HUES64 (cell line): ENCODE measurements at regions not wholly inside any gene's neighbourhood (a gene's known extent, or its start where the extent isn't known, plus 50 kb on each side); places are given as distances from the start of the nearest gene placed in this dataset.
"Not testable (repeated sequence)": the region's sequence is repeated elsewhere in the genome, so short reads cannot be mapped to it uniquely, and the experiment has no call there.

Experiments
- H3K27ac ChIP-seq: 2 replicates; pipeline ENCODE4 v1.7.0; 2013; ENCODE audit warnings: low read depth, low read length, inconsistent platforms
- H3K27me3 ChIP-seq: 2 replicates; pipeline ENCODE4 v1.6.1; 2013; ENCODE audit warnings: mild to moderate bottlenecking, low read length; ENCODE audit not compliant: insufficient read depth
- H3K36me3 ChIP-seq: 2 replicates; pipeline ENCODE4 v1.6.1; 2013; ENCODE audit warnings: mild to moderate bottlenecking, low read length; ENCODE audit not compliant: insufficient read depth
- H3K4me1 ChIP-seq: 2 replicates; pipeline ENCODE4 v1.6.1; 2013; ENCODE audit warnings: mild to moderate bottlenecking, low read length, moderate library complexity; ENCODE audit not compliant: insufficient read depth
- H3K4me3 ChIP-seq: 2 replicates; pipeline ENCODE4 v1.5.1; 2013; ENCODE audit warnings: mild to moderate bottlenecking, low read length, moderate library complexity
- H3K9ac ChIP-seq: 2 replicates; pipeline ENCODE4 v1.6.1; 2013; ENCODE audit warnings: mild to moderate bottlenecking, low read depth, low read length
- H3K9me3 ChIP-seq: 2 replicates; pipeline ENCODE4 v1.6.1; 2013; ENCODE audit warnings: low read depth, low read length; ENCODE audit not compliant: insufficient read depth
- WGBS: fragments of 150-250, 120-280 bp; methylation state at CpG from one replicate; pipeline ENCODE4 v1.1.7; 2013; ENCODE audit warnings: missing lambda C conversion rate; 5-methylcytosine and 5-hydroxymethylcytosine counted together

GRCh38 chr4:156408749-156409148, 455.1 kb upstream of the CTSO start:
- no peak overlapping the region for H3K4me3 ChIP-seq
- 97% methylated on average over 4 of the region's 4 CpGs for WGBS
- H3K27ac ChIP-seq = no peak overlapping the region
- H3K36me3 ChIP-seq = no peaks in the 10 kb centered on the region
- no peaks in the 10 kb centered on the region for H3K4me1 ChIP-seq
- no peak overlapping the region for H3K9ac ChIP-seq
- no peaks in the 10 kb centered on the region; the same call in 1 of the 2 replicates for H3K9me3 ChIP-seq
- H3K27me3 ChIP-seq = no peaks in the 10 kb centered on the region

- no peaks in the 10 kb centered on the region for H3K4me1 ChIP-seq
- no peak overlapping the region for H3K9ac ChIP-seq
- H3K9me3 ChIP-seq = peaks cover 5% of the 10 kb centered on the region; the same call in 1 of the 2 replicates
- no peaks in the 10 kb centered on the region for H3K27me3 ChIP-seq
- WGBS = 92% methylated on average over 2 of the region's 2 CpGs
- no peak overlapping the region for H3K27ac ChIP-seq
- H3K36me3 ChIP-seq = no peaks in the 10 kb centered on the region
- H3K4me3 ChIP-seq = no peak overlapping the region
These were observed 447.7 kb upstream of the CTSO start for GRCh38 chr4:156401371-156401770.

GRCh38 chr4:156396534-156396933, 442.9 kb upstream of the CTSO start:
- Histone ChIP-seq H3K9me3 (no peaks in the 10 kb centered on the region), H3K4me3 (no peak overlapping the region), H3K36me3 (no peaks in the 10 kb centered on the region), H3K9ac (no peak overlapping the region), H3K27ac (no peak overlapping the region), H3K27me3 (no peaks in the 10 kb centered on the region), H3K4me1 (no peaks in the 10 kb centered on the region)
- WGBS = 86% methylated on average over 2 of the region's 2 CpGs

- H3K27ac ChIP-seq = no peak overlapping the region
- no peak overlapping the region for H3K9ac ChIP-seq
- H3K9me3 ChIP-seq = no peaks in the 10 kb centered on the region
- H3K4me3 ChIP-seq = no peak overlapping the region
- 96% methylated on average over 2 of the region's 2 CpGs for whole genome bisulfite sequencing
- H3K36me3 ChIP-seq = no peaks in the 10 kb centered on the region
- no peaks in the 10 kb centered on the region for H3K27me3 ChIP-seq
- H3K4me1 ChIP-seq = peaks cover 7% of the 10 kb centered on the region
These were observed 437.6 kb upstream of the CTSO start for GRCh38 chr4:156391325-156391653.

- no peaks in the 10 kb centered on the region for H3K27me3 ChIP-seq
- H3K36me3 ChIP-seq = no peaks in the 10 kb centered on the region
- no peak overlapping the region for H3K4me3 ChIP-seq
- H3K27ac ChIP-seq = no peak overlapping the region
- no peaks in the 10 kb centered on the region for H3K9me3 ChIP-seq
- no peak overlapping the region for H3K9ac ChIP-seq
- peaks cover 7% of the 10 kb centered on the region for H3K4me1 ChIP-seq
- WGBS = 95% methylated on average over 4 of the region's 4 CpGs
These were observed 437.1 kb upstream of the CTSO start for GRCh38 chr4:156390599-156391324.

GRCh38 chr4:156388826-156389225, 435.2 kb upstream of the CTSO start:
- H3K36me3 ChIP-seq = no peaks in the 10 kb centered on the region
- 92% methylated on average over 2 of the region's 3 CpGs for WGBS
- H3K9ac ChIP-seq = no peak overlapping the region
- H3K9me3 ChIP-seq = no peaks in the 10 kb centered on the region
- H3K4me3 ChIP-seq = no peak overlapping the region
- peaks cover 7% of the 10 kb centered on the region for H3K4me1 ChIP-seq
- no peaks in the 10 kb centered on the region for H3K27me3 ChIP-seq
- H3K27ac ChIP-seq = no peak overlapping the region

- 98% methylated on average over 7 of the region's 8 CpGs for WGBS
- no peak overlapping the region for H3K9ac ChIP-seq
- H3K27me3 ChIP-seq = no peaks in the 10 kb centered on the region
- H3K27ac ChIP-seq = no peak overlapping the region
- no peaks in the 10 kb centered on the region for H3K9me3 ChIP-seq
- H3K36me3 ChIP-seq = no peaks in the 10 kb centered on the region
- H3K4me1 ChIP-seq = peaks cover 12% of the 10 kb centered on the region
- H3K4me3 ChIP-seq = no peak overlapping the region
These were observed 424.5 kb upstream of the CTSO start for GRCh38 chr4:156378033-156378665.

GRCh38 chr4:156377036-156377710, 423.5 kb upstream of the CTSO start:
- Histone ChIP-seq H3K9ac (no peak overlapping the region), H3K9me3 (no peaks in the 10 kb centered on the region), H3K36me3 (no peaks in the 10 kb centered on the region), H3K27me3 (no peaks in the 10 kb centered on the region), H3K27ac (no peak overlapping the region), H3K4me1 (peaks cover 12% of the 10 kb centered on the region), H3K4me3 (no peak overlapping the region)
- 97% methylated on average over 3 of the region's 5 CpGs for WGBS

GRCh38 chr4:156374894-156375293, 421.2 kb upstream of the CTSO start:
- Histone ChIP-seq H3K36me3 (no peaks in the 10 kb centered on the region), H3K9me3 (no peaks in the 10 kb centered on the region), H3K9ac (no peak overlapping the region), H3K27me3 (no peaks in the 10 kb centered on the region), H3K4me1 (peaks cover 12% of the 10 kb centered on the region), H3K27ac (no peak overlapping the region), H3K4me3 (no peak overlapping the region)

- no peak overlapping the region for H3K27ac ChIP-seq
- no peaks in the 10 kb centered on the region for H3K27me3 ChIP-seq
- no peak overlapping the region for H3K4me3 ChIP-seq
- WGBS = 23% methylated on average over 2 of the region's 2 CpGs
- H3K36me3 ChIP-seq = no peaks in the 10 kb centered on the region
- H3K4me1 ChIP-seq = peaks cover 12% of the 10 kb centered on the region
- H3K9ac ChIP-seq = no peak overlapping the region
- H3K9me3 ChIP-seq = no peaks in the 10 kb centered on the region
These were observed 420.4 kb upstream of the CTSO start for GRCh38 chr4:156374069-156374468.

- not testable (repeated sequence) for H3K4me1 ChIP-seq, H3K36me3 ChIP-seq, H3K27ac ChIP-seq, H3K4me3 ChIP-seq, H3K9me3 ChIP-seq, H3K9ac ChIP-seq, H3K27me3 ChIP-seq
- WGBS = 72% methylated on average over 13 of the region's 13 CpGs
These were observed 413.8 kb upstream of the CTSO start for GRCh38 chr4:156367502-156367901.
